Panc1 (cell line): ENCODE measurements at regions not wholly inside any gene's neighbourhood (a gene's known extent, or its start where the extent isn't known, plus 50 kb on each side); places are given as distances from the start of the nearest gene placed in this dataset.
A peak's percentile ranks its signal among the peaks of the same experiment; 100 is the strongest.

Experiments used
- ATAC-seq: fragments of 200-7000 bp; cut with Tn5 transposase; 2 replicates; pipeline ENCODE4 v1.9.1; 2020; ENCODE audit warnings: mild to moderate bottlenecking, moderate library complexity
- BruUV-seq: library from RNA; stranded (reverse); fragments of 400-500 nt; replicated peaks from 2 replicates; lab custom pipeline; 2021; lab: Mats Ljungman, UMichigan
- CTCF ChIA-PET: fragments of 300-600 bp; sonication (Branson Sonifier 250); formaldehyde crosslinking; loops from one replicate; lab custom pipeline; 2022; ENCODE audit warnings: antibody characterized with exemption; lab: Charles Lee
- POLR2A ChIA-PET: fragments of 300-600 bp; sonication (Branson Sonifier 250); formaldehyde crosslinking; loops from one replicate; lab custom pipeline; 2022; ENCODE audit warnings: antibody characterized with exemption; lab: Charles Lee
- DNase-seq: peaks from one replicate; pipeline ENCODE4 v3.0.0-alpha.2; 2010; ENCODE audit warnings: low read depth, low spot score
- H3K27ac ChIP-seq: 2 replicates; pipeline ENCODE4 v1.5.1; 2011; ENCODE audit warnings: mild to moderate bottlenecking, low read length, inconsistent platforms
- H3K27me3 ChIP-seq: fragments of 200-500 bp; sonication (Bioruptor generic); 2 replicates; pipeline ENCODE4 v1.6.0; 2014; ENCODE audit warnings: low read length, inconsistent platforms; ENCODE audit not compliant: control insufficient read depth, insufficient read depth
- H3K36me3 ChIP-seq: fragments of 200-500 bp; sonication (Bioruptor generic); 2 replicates; pipeline ENCODE4 v1.5.1; 2014; ENCODE audit warnings: inconsistent platforms, mild to moderate bottlenecking, low read length, moderate library complexity; ENCODE audit not compliant: control insufficient read depth, insufficient read depth
- H3K4me1 ChIP-seq: 2 replicates; pipeline ENCODE4 v1.5.1; 2011; ENCODE audit warnings: inconsistent platforms, mild to moderate bottlenecking, low read length, moderate library complexity; ENCODE audit not compliant: control insufficient read depth, insufficient read depth
- H3K4me3 ChIP-seq, 2 experiments: 2 replicates each; pipeline ENCODE4 v1.5.1; 2011 to 2012; ENCODE audit warnings: low read depth in 2 of 2, low read length in 2 of 2, mild to moderate bottlenecking in 2 of 2, inconsistent platforms in 1 of 2, moderate library complexity in 1 of 2
- H3K9me3 ChIP-seq: fragments of 200-500 bp; sonication (Bioruptor generic); 2 replicates; pipeline ENCODE4 v1.5.1; 2014; ENCODE audit warnings: low read depth, mild to moderate bottlenecking, inconsistent platforms, low read length, moderate library complexity; ENCODE audit not compliant: control insufficient read depth, insufficient read depth
- CTCF ChIP-seq: fragments of 450-650 bp; IDR thresholded peaks from 2 replicates; pipeline ENCODE4 v1.5.1; 2017; ENCODE audit warnings: mild to moderate bottlenecking
- POLR2AphosphoS5 ChIP-seq: IDR thresholded peaks from 2 replicates; pipeline ENCODE4 v1.6.1; 2012; ENCODE audit warnings: mild to moderate bottlenecking, low read depth, low read length, moderate library complexity
- REST ChIP-seq, 2 experiments: IDR thresholded peaks; 2 replicates each; pipeline ENCODE4 v1.6.1; 2011 to 2012; ENCODE audit warnings: low read depth in 2 of 2, control low read depth in 1 of 2, low read length in 1 of 2, mild to moderate bottlenecking in 1 of 2, moderate library complexity in 1 of 2; ENCODE audit not compliant: insufficient read depth in 1 of 2
- SIN3A ChIP-seq: IDR thresholded peaks from 2 replicates; pipeline ENCODE4 v1.6.1; 2012; ENCODE audit warnings: low read depth, mild to moderate bottlenecking, low read length, moderate library complexity, borderline replicate concordance; ENCODE audit not compliant: insufficient read depth
- TCF7L2 ChIP-seq: IDR thresholded peaks from 2 replicates; pipeline ENCODE4 v1.6.1; 2011; ENCODE audit warnings: mild to moderate bottlenecking, low read depth, low read length, inconsistent platforms
- in situ Hi-C: cut with HindIII; loops from 2 replicates; pipeline ENCODE4 v1.10.0; 2016; ENCODE audit warnings: low sequenced_read_pairs, low pct_unique_long_range_greater_than_20kb
- intact Hi-C: fragments of 100-400 bp; cut with micrococcal nuclease; formaldehyde crosslinking; loops from one replicate; pipeline ENCODE4 v1.10.0; 2022; ENCODE audit not compliant: unreplicated experiment

GRCh38 chr10:132476146-132477065 lies 61.2 kb upstream of the INPP5A start:
- in situ Hi-C loops (no loop called here), intact Hi-C loops (no loop called here)
- BruUV-seq: no TSS peak
- H3K27ac ChIP-seq: no peak overlapping the region
- ChIA-PET CTCF (interaction anchor here (0.6 to 0.7 kb wide), 2 partner anchors 36 to 526 kb away, joined by 3 to 6 read pairs; no protein-coding TSS in a partner anchor), POLR2A (interaction anchor here (0.8 kb wide), 1 partner anchor 191 kb away, joined by 7 read pairs; no protein-coding TSS in a partner anchor)
- H3K36me3 ChIP-seq: no peaks in the 10 kb centered on the region
- H3K27me3 ChIP-seq: no peaks in the 10 kb centered on the region
- no peaks in the 10 kb centered on the region; the same call in 1 of the 2 replicates for H3K9me3 ChIP-seq
- TF ChIP-seq CTCF (no peak), SIN3A (no peak), POLR2AphosphoS5 (no peak), REST (IDR thresholded peaks at IDR 0.05; ENCODE audit: insufficient read depth in 1 of 2, low read depth in 2 of 2, low read length in 1 of 2) (no peak), TCF7L2 (no peak)
- peak; percentile 9; the same call in 1 of the 2 replicates for ATAC-seq
- DNase-seq: no peak
- no peak overlapping the region for H3K4me3 ChIP-seq
- H3K4me1 ChIP-seq: no peaks in the 10 kb centered on the region; the same call in 1 of the 2 replicates

GRCh38 chr10:132477066-132477397 lies 60.6 kb upstream of the INPP5A start:
- CTCF ChIA-PET: no interaction called here
- no peak for ATAC-seq

More at GRCh38 chr10:132477066-132477397, 60.6 kb upstream of the INPP5A start:
- in situ Hi-C loops (no loop called here), intact Hi-C loops (no loop called here)
- POLR2A ChIA-PET: no interaction called here
- DNase-seq: no peak
- no peak overlapping the region for H3K27ac ChIP-seq
- no peaks in the 10 kb centered on the region for H3K27me3 ChIP-seq
- no peaks in the 10 kb centered on the region; the same call in 1 of the 2 replicates for H3K4me1 ChIP-seq
- H3K36me3 ChIP-seq: no peaks in the 10 kb centered on the region
- H3K4me3 ChIP-seq: no peak overlapping the region
- H3K9me3 ChIP-seq: no peaks in the 10 kb centered on the region
- no TSS peak for BruUV-seq
- TF ChIP-seq REST (IDR thresholded peaks at IDR 0.05; ENCODE audit: insufficient read depth in 1 of 2, low read depth in 2 of 2, low read length in 1 of 2): no peak
- TF ChIP-seq CTCF: no peak
- TF ChIP-seq SIN3A: no peak
- TF ChIP-seq POLR2AphosphoS5: no peak
- TF ChIP-seq TCF7L2: no peak
